IMR-90 (cell line): ENCODE measurements at regions not wholly inside any gene's neighbourhood (a gene's known extent, or its start where the extent isn't known, plus 50 kb on each side); places are given as distances from the start of the nearest gene placed in this dataset.

Source experiments
- ATAC-seq: fragments of 200-7000 bp; cut with Tn5 transposase; 2 replicates; pipeline ENCODE4 v1.9.1; 2020; ENCODE audit warnings: low read depth, mild to moderate bottlenecking, moderate library complexity
- BruUV-seq: library from RNA; stranded (reverse); fragments of 400-500 nt; replicated peaks from 2 replicates; lab custom pipeline; 2021; lab: Mats Ljungman, UMichigan
- CTCF ChIA-PET: fragments of 300-600 bp; formaldehyde crosslinking; extraction: SDS; loops from one replicate; lab custom pipeline; 2021; ENCODE audit warnings: antibody characterized with exemption; lab: Yijun Ruan, JAX
- POLR2A ChIA-PET: fragments of 300-600 bp; sonication (Branson Sonifier 250); formaldehyde crosslinking; loops from one replicate; lab custom pipeline; 2022; ENCODE audit warnings: antibody characterized with exemption; ENCODE audit not compliant: unreplicated experiment; lab: Charles Lee
- DNase-seq: peaks from one replicate; pipeline ENCODE4 v3.0.0; 2013
- H2AFZ ChIP-seq: replicated peaks from 2 replicates; pipeline ENCODE3; 2013; ENCODE audit warnings: low read length, mild to moderate bottlenecking; ENCODE audit not compliant: poor library complexity
- H2AK5ac ChIP-seq: 2 replicates; pipeline ENCODE4 v1.6.1; 2013; ENCODE audit warnings: low read depth, low read length, inconsistent platforms
- H2AK9ac ChIP-seq: replicated peaks from 2 replicates; pipeline ENCODE3; 2013; ENCODE audit warnings: mild to moderate bottlenecking, low read depth, low read length, moderate library complexity; ENCODE audit not compliant: poor library complexity
- H2BK120ac ChIP-seq: 2 replicates; pipeline ENCODE4 v1.6.1; 2013; ENCODE audit warnings: low read depth, low read length, inconsistent platforms
- H2BK15ac ChIP-seq: 3 replicates; pipeline ENCODE4 v1.6.1; 2013; ENCODE audit warnings: low read depth, low read length, inconsistent platforms
- H2BK20ac ChIP-seq: 2 replicates; pipeline ENCODE4 v1.6.1; 2013; ENCODE audit warnings: low read depth, mild to moderate bottlenecking, inconsistent platforms, low read length, moderate library complexity
- H2BK5ac ChIP-seq: 2 replicates; pipeline ENCODE4 v1.6.1; 2013; ENCODE audit warnings: mild to moderate bottlenecking, low read depth, low read length, inconsistent platforms; ENCODE audit not compliant: poor library complexity, severe bottlenecking
- H3K14ac ChIP-seq: replicated peaks from 2 replicates; pipeline ENCODE4 v1.6.1; 2013; ENCODE audit warnings: low read depth, low read length, inconsistent platforms
- H3K18ac ChIP-seq: 2 replicates; pipeline ENCODE4 v1.6.1; 2013; ENCODE audit warnings: low read depth, low read length, control low read depth
- H3K23ac ChIP-seq: 2 replicates; pipeline ENCODE4 v1.6.1; 2013; ENCODE audit warnings: low read depth, low read length, inconsistent platforms
- H3K27ac ChIP-seq: 2 replicates; pipeline ENCODE4 v1.5.1; 2013; ENCODE audit warnings: mild to moderate bottlenecking, control low read depth, low read length; ENCODE audit not compliant: insufficient read depth
- H3K27me3 ChIP-seq: 2 replicates; pipeline ENCODE4 v1.6.1; 2013; ENCODE audit warnings: low read length; ENCODE audit not compliant: control insufficient read depth, insufficient read depth
- H3K36me3 ChIP-seq: 2 replicates; pipeline ENCODE4 v1.6.1; 2013; ENCODE audit warnings: low read length, mixed read lengths; ENCODE audit not compliant: control insufficient read depth, insufficient read depth
- H3K4ac ChIP-seq: 2 replicates; pipeline ENCODE4 v1.6.1; 2013; ENCODE audit warnings: low read depth, low read length, inconsistent platforms
- H3K4me1 ChIP-seq: 2 replicates; pipeline ENCODE4 v1.6.1; 2013; ENCODE audit warnings: low read length, mixed read lengths; ENCODE audit not compliant: control insufficient read depth, insufficient read depth
- H3K4me2 ChIP-seq: 2 replicates; pipeline ENCODE4 v1.6.1; 2013; ENCODE audit warnings: low read depth, mild to moderate bottlenecking, control low read depth, low read length, moderate library complexity
- H3K4me3 ChIP-seq: 2 replicates; pipeline ENCODE4 v1.5.1; 2013; ENCODE audit warnings: low read depth, mild to moderate bottlenecking, control low read depth, low read length, moderate library complexity; ENCODE audit not compliant: insufficient read depth
- H3K56ac ChIP-seq: 2 replicates; pipeline ENCODE4 v1.6.1; 2013; ENCODE audit warnings: low read length, inconsistent platforms; ENCODE audit not compliant: insufficient read depth; ENCODE audit errors: extremely low read depth
- H3K79me1 ChIP-seq, 2 experiments: 2 replicates each; pipeline ENCODE4 v1.6.1; 2013; ENCODE audit warnings: low read length in 2 of 2, inconsistent platforms in 1 of 2, low read depth in 1 of 2
- H3K9ac ChIP-seq: 2 replicates; pipeline ENCODE4 v1.6.1; 2013; ENCODE audit warnings: low read depth, low read length, control low read depth
- H3K9me1 ChIP-seq: 2 replicates; pipeline ENCODE4 v1.6.1; 2013; ENCODE audit warnings: low read length, inconsistent platforms; ENCODE audit not compliant: insufficient read depth
- H3K9me3 ChIP-seq: 2 replicates; pipeline ENCODE4 v1.6.1; 2013; ENCODE audit warnings: low read length; ENCODE audit not compliant: control insufficient read depth, insufficient read depth
- H4K20me1 ChIP-seq: 2 replicates; pipeline ENCODE4 v1.6.1; 2013; ENCODE audit warnings: low read length, inconsistent platforms; ENCODE audit not compliant: insufficient read depth
- H4K5ac ChIP-seq: 2 replicates; pipeline ENCODE4 v1.6.1; 2013; ENCODE audit warnings: mild to moderate bottlenecking, low read depth, low read length, control low read depth
- H4K8ac ChIP-seq, 2 experiments: 2 replicates each; pipeline ENCODE4 v1.6.1; 2013; ENCODE audit warnings: low read depth in 2 of 2, low read length in 2 of 2, control low read depth in 1 of 2, inconsistent platforms in 1 of 2
- H4K91ac ChIP-seq: 2 replicates; pipeline ENCODE4 v1.6.1; 2013; ENCODE audit warnings: low read depth, low read length, inconsistent platforms; ENCODE audit not compliant: insufficient read depth
- RFX5 ChIP-seq: IDR thresholded peaks from 2 replicates; pipeline ENCODE4 v1.8.0; 2012; ENCODE audit warnings: low read depth, mild to moderate bottlenecking, low read length, moderate library complexity
- WGBS, 2 experiments: methylation state at CpG; one replicate each; pipeline versions ENCODE4 v1.1.5 to v1.1.7; 2013; ENCODE audit warnings: missing lambda C conversion rate in 2 of 2; ENCODE audit not compliant: insufficient read length in 1 of 2; ENCODE audit errors: extremely low coverage in 2 of 2; 5-methylcytosine and 5-hydroxymethylcytosine counted together
- dilution Hi-C: fragments of 300-500 bp; cut with HindIII; formaldehyde crosslinking; loops from one replicate; pipeline ENCODE4 v1.14.3; 2018; ENCODE audit warnings: low sequenced_read_pairs; ENCODE audit not compliant: unreplicated experiment
- in situ Hi-C: fragments of 300-500 bp; cut with MboI; formaldehyde crosslinking; loops from 3 replicates; pipeline ENCODE4 v1.14.3; 2019; ENCODE audit warnings: low sequenced_read_pairs, inconsistent platforms, mixed read lengths
- intact Hi-C: fragments of 100-400 bp; cut with micrococcal nuclease; formaldehyde crosslinking; loops from 2 replicates; pipeline ENCODE4 v1.10.0; 2022

- H3K56ac ChIP-seq: no peak overlapping the region
- ATAC-seq: no peak
- no peaks in the 10 kb centered on the region for H3K9me1 ChIP-seq
- WGBS, 2 experiments: no CpG with 5 or more reads among the region's 1 CpG
- no peaks in the 10 kb centered on the region for H4K20me1 ChIP-seq
- H2AK5ac ChIP-seq: no peak overlapping the region
- no peak for TF ChIP-seq RFX5
- no peaks in the 10 kb centered on the region for H3K79me1 ChIP-seq
- CTCF ChIA-PET: no interaction called here
- H4K91ac ChIP-seq: no peak overlapping the region
- H2AFZ ChIP-seq: no peak overlapping the region
- H2AK9ac ChIP-seq: no peak overlapping the region
- H3K14ac ChIP-seq: no peak overlapping the region
- H2BK15ac ChIP-seq: no peak overlapping the region
- POLR2A ChIA-PET: no interaction called here
- no peaks in the 10 kb centered on the region for H3K27me3 ChIP-seq
- no peak overlapping the region for H3K23ac ChIP-seq
- no TSS peak for BruUV-seq
- H3K4ac ChIP-seq: no peak overlapping the region
- dilution Hi-C loops: no loop called here
- H3K18ac ChIP-seq: no peak overlapping the region
- no peaks in the 10 kb centered on the region for H3K4me1 ChIP-seq
- no peak overlapping the region for H3K9ac ChIP-seq
- H4K8ac ChIP-seq: no peak overlapping the region
- no peak overlapping the region for H2BK5ac ChIP-seq
- in situ Hi-C loops: no loop called here
- no peak overlapping the region for H4K5ac ChIP-seq
- intact Hi-C loops: no loop called here
- H3K36me3 ChIP-seq: no peaks in the 10 kb centered on the region
- no peak for DNase-seq
- H3K4me3 ChIP-seq: no peak overlapping the region
- no peak overlapping the region for H3K27ac ChIP-seq
- H3K9me3 ChIP-seq: peaks cover 3% of the 10 kb centered on the region; the same call in 1 of the 2 replicates
- no peak overlapping the region for H2BK20ac ChIP-seq
- no peak overlapping the region for H2BK120ac ChIP-seq
- H3K4me2 ChIP-seq: no peak overlapping the region
Measured at GRCh38 chr18:38923126-38923525, 1357.5 kb upstream of the CELF4 start.
